ENCODE measurements at regions not wholly inside any gene's neighbourhood (a gene's known extent, or its start where the extent isn't known, plus 50 kb on each side); places are given as distances from the start of the nearest gene placed in this dataset.

DNA sequence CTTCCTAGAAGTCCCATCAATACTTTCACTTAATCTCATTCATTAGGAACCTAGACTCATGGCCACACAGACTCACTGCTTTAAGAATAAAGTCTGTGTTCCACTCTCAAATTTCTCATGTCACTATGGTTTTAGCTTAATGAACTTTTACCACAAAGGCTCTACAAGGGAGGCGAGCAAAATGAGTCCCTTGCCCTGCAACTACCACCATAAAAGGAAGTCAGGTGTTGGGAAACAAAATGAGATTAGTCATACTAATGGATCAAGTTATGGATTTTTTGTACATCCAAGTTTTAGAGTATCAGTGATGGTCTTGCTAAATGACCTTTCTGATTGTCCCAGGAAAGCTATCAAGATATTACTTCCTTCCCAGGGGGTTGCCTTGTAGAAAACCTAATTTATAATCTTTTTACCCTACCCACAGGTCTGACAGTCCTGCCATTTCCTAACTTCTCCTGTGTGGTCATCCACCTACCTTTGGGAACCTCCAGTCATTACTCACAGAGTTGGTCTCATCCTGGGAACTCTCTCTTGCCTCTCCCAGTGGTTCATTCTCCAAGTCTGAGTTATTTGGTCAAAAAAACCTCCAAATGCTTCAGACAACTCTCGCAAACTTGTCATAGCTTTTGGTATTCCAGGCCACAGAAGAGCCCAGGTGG, 51.8 kb upstream of the SLC16A1 start:
- FAIRE-seq, result no peak

DNA sequence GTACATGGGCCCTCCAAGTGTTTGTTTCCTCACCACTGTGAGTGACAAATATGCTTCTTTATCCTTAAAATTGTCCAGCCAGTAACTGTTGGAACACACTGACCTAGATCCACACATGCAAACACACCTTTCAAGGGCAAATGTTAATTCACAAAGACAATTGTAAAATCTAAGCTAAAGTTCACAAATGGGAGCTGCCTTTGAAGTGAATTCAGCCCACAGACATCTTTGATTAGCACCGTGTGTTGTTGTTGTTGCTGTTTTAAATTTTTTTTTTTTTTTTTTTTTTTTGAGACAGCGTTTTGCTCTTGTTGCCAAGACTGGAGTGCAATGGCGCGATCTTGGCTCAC, 52.3 kb upstream of the SLC16A1 start:
- no peak for FAIRE-seq

DNA sequence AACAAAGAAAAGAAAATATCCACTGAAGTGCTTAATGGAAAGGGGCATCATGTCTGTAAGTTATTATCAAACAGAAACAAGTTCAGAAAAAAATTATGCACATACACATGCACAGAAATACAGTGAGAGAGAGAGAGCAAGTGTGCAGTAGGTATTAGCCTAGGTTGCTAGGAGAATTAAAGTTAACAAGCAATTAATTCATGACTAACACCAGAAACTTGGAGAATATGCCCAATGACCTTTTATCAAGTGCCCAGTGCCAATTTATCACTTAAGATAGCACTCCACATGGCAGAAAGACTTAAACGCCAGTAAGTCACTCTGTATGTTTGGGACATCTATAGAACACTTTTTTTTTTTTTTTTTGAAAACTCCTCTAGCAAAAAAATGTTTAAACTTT, 56.2 kb upstream of the SLC16A1 start:
- FAIRE-seq, result peak; percentile 94

DNA sequence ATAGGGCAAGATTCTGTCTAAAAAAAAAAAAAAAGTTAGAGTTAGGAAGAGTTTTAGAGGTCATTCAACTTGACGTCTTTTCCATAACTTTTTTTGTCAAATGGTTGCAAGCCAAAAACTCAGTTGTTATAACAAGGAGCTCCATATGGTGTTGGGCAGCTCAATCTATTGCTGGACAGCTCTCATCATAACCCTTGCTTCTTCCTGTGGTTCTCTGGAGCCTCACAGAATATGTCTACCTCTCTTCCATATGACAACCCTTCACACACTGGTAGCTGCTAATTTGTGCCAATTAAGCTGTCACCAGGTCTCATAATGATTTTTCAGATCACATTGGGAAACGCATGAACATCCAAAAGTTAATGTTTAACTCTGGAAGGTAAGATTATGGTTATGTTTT, 57.8 kb upstream of the SLC16A1 start:
- no peak for FAIRE-seq

DNA sequence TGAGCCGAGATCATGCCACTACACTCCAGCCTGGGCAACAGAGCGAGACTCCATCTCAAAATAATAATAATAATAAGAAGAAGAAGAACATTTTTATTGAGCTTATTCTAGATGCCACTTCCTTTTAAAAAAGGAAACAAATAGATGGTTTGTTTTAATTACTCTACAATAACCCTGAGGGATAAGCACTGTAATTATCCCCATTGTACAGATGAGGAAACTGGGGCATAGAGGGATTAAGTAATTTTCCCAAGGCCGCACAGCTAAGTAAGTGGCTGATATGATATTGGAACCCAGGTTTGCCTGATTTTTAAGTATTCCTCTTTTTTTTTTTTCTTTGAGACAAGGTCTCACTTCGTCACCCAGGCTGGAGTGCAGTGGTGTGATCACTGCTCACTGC, 58.5 kb upstream of the LRIG2 start:
- FAIRE-seq, result no peak

DNA sequence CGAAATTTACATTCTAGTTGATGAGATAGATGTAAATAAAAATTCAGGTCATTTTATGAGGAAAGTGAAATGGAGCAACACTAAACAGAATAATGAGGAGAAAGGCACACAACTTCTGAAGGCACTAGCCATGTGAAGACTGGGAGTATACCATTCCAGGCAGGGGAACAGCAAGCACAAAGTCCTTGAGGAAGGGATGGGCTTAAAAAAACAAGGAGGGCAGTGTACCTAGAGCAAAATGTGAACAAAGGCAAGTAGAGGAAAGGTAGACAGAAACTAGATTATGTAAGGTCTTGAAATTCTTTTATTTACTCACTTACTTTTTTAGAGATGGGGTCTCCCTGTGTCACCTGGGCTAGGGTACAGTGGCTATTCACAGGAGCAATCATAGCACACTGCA, 54.1 kb upstream of the LRIG2 start:
- FAIRE-seq, result no peak

DNA sequence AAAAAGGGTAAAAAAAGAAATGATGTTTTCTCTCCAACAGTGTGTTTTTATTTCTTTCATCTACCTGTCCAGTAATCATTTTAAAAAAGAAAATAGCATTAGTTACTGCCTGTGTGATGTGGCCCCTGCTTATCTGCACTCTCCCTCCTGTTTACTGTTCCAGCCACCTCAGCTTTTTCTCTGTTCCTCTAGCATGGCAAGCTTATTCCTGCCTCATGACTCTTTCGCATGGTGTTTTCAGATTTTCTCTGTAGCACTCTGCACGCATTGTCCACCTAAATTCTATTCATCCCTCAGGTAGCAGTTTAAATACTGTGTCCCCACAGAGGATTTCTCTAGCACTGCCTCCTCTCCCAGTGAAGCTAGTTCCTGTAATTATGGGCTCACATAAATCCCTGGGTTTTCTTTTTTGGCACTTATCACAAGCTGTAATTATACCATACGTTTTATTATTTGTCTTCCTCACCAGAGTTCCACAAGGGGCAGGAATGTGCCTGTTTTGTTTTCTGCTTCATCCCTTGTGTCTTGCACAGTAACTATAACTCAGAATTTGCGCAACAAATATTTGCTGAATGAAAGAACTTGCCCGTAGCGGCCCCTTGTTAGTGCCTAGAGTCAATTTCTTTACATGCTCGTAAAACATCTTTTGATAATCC, 51.4 kb upstream of the LRIG2 start:
- FAIRE-seq, result no peak

Measured in islet of Langerhans (tissue), 1 donor.